ENCODE measurements at regions not wholly inside any gene's neighbourhood (a gene's known extent, or its start where the extent isn't known, plus 50 kb on each side); places are given as distances from the start of the nearest gene placed in this dataset.
A peak's percentile ranks its signal among the peaks of the same experiment; 100 is the strongest.

- H3K9ac ChIP-seq (ENCODE audit: low read depth, low read length) = no peak overlapping the region
- peaks cover 30% of the 10 kb centered on the region for H3K4me1 ChIP-seq (ENCODE audit: control insufficient read depth, insufficient read depth, low read length)
Observed at GRCh38 chr10:111973306-111973705, 210.3 kb downstream of the GPAM start.

GRCh38 chr10:111973826-111974225, 209.7 kb downstream of the GPAM start:
- Histone ChIP-seq H3K4me3 (ENCODE audit: low read length) (no peak overlapping the region), H3K4me1 (ENCODE audit: control insufficient read depth, insufficient read depth, low read length) (peaks cover 26% of the 10 kb centered on the region), H3K4me2 (ENCODE audit: low read length) (no peak overlapping the region), H3K27me3 (ENCODE audit: control insufficient read depth, insufficient read depth, low read length) (no peaks in the 10 kb centered on the region), H3K9me3 (replicated peaks; ENCODE audit: low read length) (no peaks in the 10 kb centered on the region), H3K9ac (ENCODE audit: low read depth, low read length) (no peak overlapping the region), H3K36me3 (ENCODE audit: insufficient read depth, low read length) (no peaks in the 10 kb centered on the region)

More at GRCh38 chr10:111973306-111973705, 210.3 kb downstream of the GPAM start:
- no peak overlapping the region for H3K4me2 ChIP-seq (ENCODE audit: low read length)
- no peaks in the 10 kb centered on the region for H3K27me3 ChIP-seq (ENCODE audit: control insufficient read depth, insufficient read depth, low read length)
- no peak overlapping the region for H3K4me3 ChIP-seq (ENCODE audit: low read length)
- H3K36me3 ChIP-seq (ENCODE audit: insufficient read depth, low read length) = no peaks in the 10 kb centered on the region
- H3K9me3 ChIP-seq (replicated peaks; ENCODE audit: low read length) = no peaks in the 10 kb centered on the region

DNA sequence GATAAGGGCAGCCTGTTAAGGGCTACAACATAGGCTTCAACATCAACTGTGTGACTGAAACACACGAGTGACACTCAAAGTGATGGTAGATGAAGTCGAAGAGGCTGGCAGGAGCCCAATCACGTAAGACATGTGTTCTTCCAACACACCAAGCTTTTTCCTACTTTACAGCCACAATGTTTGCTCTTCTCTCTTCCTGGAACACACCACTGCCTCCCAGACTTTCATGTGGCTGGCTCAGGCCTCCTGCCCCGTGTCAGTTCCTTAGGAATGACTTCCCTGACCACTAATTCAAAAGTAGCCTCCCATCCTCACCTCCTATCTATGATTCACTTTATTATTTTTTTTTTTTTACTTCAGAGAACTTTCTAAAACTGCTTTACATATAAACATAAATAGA, 209.2 kb downstream of the GPAM start:
- Histone ChIP-seq H3K4me1 (ENCODE audit: control insufficient read depth, insufficient read depth, low read length) (peaks cover 26% of the 10 kb centered on the region), H3K4me3 (ENCODE audit: low read length) (no peak overlapping the region), H3K4me2 (ENCODE audit: low read length) (no peak overlapping the region), H3K9me3 (replicated peaks; ENCODE audit: low read length) (no peaks in the 10 kb centered on the region), H3K36me3 (ENCODE audit: insufficient read depth, low read length) (no peaks in the 10 kb centered on the region), H3K9ac (ENCODE audit: low read depth, low read length) (no peak overlapping the region), H3K27me3 (ENCODE audit: control insufficient read depth, insufficient read depth, low read length) (no peaks in the 10 kb centered on the region)

GRCh38 chr10:111976557-111976956, 207.0 kb downstream of the GPAM start:
- Histone ChIP-seq H3K27me3 (ENCODE audit: control insufficient read depth, insufficient read depth, low read length) (no peaks in the 10 kb centered on the region), H3K4me3 (ENCODE audit: low read length) (no peak overlapping the region), H3K9ac (ENCODE audit: low read depth, low read length) (no peak overlapping the region), H3K4me1 (ENCODE audit: control insufficient read depth, insufficient read depth, low read length) (peaks cover 26% of the 10 kb centered on the region), H3K36me3 (ENCODE audit: insufficient read depth, low read length) (no peaks in the 10 kb centered on the region), H3K9me3 (replicated peaks; ENCODE audit: low read length) (no peaks in the 10 kb centered on the region), H3K4me2 (ENCODE audit: low read length) (no peak overlapping the region)

- H3K9me3 ChIP-seq (replicated peaks; ENCODE audit: low read length) = no peaks in the 10 kb centered on the region
- H3K4me1 ChIP-seq (ENCODE audit: control insufficient read depth, insufficient read depth, low read length) = peaks cover 21% of the 10 kb centered on the region
- no peaks in the 10 kb centered on the region for H3K27me3 ChIP-seq (ENCODE audit: control insufficient read depth, insufficient read depth, low read length)
- H3K4me3 ChIP-seq (ENCODE audit: low read length) = no peak overlapping the region
- no peak overlapping the region for H3K4me2 ChIP-seq (ENCODE audit: low read length)
- no peak overlapping the region for H3K9ac ChIP-seq (ENCODE audit: low read depth, low read length)
- no peaks in the 10 kb centered on the region for H3K36me3 ChIP-seq (ENCODE audit: insufficient read depth, low read length)
Observed at GRCh38 chr10:111984057-111984456, 199.5 kb downstream of the GPAM start.

GRCh38 chr10:111986079-111986478, 197.5 kb downstream of the GPAM start:
- H3K4me2 ChIP-seq (ENCODE audit: low read length) = peak overlapping the region; percentile 31
- H3K9ac ChIP-seq (ENCODE audit: low read depth, low read length) = peak overlapping the region; percentile 50
- no peak overlapping the region for H3K4me3 ChIP-seq (ENCODE audit: low read length)
- H3K9me3 ChIP-seq (replicated peaks; ENCODE audit: low read length) = no peaks in the 10 kb centered on the region
- H3K36me3 ChIP-seq (ENCODE audit: insufficient read depth, low read length) = no peaks in the 10 kb centered on the region
- no peaks in the 10 kb centered on the region for H3K27me3 ChIP-seq (ENCODE audit: control insufficient read depth, insufficient read depth, low read length)
- H3K4me1 ChIP-seq (ENCODE audit: control insufficient read depth, insufficient read depth, low read length) = peaks cover 21% of the 10 kb centered on the region

GRCh38 chr10:111988646-111989045, 194.9 kb downstream of the GPAM start:
- peaks cover 21% of the 10 kb centered on the region for H3K4me1 ChIP-seq (ENCODE audit: control insufficient read depth, insufficient read depth, low read length)
- H3K4me3 ChIP-seq (ENCODE audit: low read length) = no peak overlapping the region
- H3K36me3 ChIP-seq (ENCODE audit: insufficient read depth, low read length) = no peaks in the 10 kb centered on the region
- H3K9me3 ChIP-seq (replicated peaks; ENCODE audit: low read length) = no peaks in the 10 kb centered on the region
- no peaks in the 10 kb centered on the region for H3K27me3 ChIP-seq (ENCODE audit: control insufficient read depth, insufficient read depth, low read length)
- no peak overlapping the region for H3K4me2 ChIP-seq (ENCODE audit: low read length)
- no peak overlapping the region for H3K9ac ChIP-seq (ENCODE audit: low read depth, low read length)

DNA sequence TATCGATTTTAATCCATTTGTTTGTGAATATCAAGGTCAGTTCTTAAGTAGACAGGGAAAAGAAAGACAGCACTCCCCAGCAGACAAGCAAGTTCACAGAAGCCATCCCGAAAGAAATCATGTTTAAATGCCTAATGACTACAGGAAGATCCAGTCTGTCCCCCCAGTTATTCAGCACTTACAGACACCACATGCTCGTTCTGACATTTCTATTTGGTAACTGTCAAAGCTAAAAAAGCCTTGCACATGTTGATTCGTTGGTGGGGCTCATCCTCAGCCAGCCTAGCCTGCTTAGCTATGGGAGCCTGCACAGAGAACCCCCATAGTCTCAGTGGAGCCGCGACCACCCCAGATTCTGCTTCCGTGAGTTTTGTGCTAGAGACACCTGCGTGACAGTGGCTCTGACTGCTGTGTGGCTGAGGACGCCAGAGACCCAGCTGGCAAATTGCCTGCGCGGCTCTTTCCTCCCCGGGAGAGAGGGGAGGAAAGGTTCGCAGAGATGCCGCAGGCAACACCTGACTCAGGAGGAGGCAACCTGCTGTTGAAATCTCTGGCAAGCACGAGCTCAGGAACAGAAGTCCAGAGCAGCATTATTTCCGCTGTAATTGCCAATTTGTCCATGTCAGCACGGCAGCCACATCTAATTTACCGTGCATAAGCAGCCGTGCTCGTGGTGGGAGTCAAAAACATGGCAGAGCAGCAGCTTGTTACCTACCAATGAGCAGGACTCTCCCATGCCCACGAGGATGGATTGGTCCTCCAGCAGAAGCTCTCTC, 194.2 kb downstream of the GPAM start:
- H3K9me3 ChIP-seq (replicated peaks; ENCODE audit: low read length) = no peaks in the 10 kb centered on the region
- no peak overlapping the region for H3K4me2 ChIP-seq (ENCODE audit: low read length)
- H3K9ac ChIP-seq (ENCODE audit: low read depth, low read length) = no peak overlapping the region
- H3K27me3 ChIP-seq (ENCODE audit: control insufficient read depth, insufficient read depth, low read length) = no peaks in the 10 kb centered on the region
- H3K36me3 ChIP-seq (ENCODE audit: insufficient read depth, low read length) = no peaks in the 10 kb centered on the region
- peaks cover 21% of the 10 kb centered on the region for H3K4me1 ChIP-seq (ENCODE audit: control insufficient read depth, insufficient read depth, low read length)
- H3K4me3 ChIP-seq (ENCODE audit: low read length) = no peak overlapping the region

DNA sequence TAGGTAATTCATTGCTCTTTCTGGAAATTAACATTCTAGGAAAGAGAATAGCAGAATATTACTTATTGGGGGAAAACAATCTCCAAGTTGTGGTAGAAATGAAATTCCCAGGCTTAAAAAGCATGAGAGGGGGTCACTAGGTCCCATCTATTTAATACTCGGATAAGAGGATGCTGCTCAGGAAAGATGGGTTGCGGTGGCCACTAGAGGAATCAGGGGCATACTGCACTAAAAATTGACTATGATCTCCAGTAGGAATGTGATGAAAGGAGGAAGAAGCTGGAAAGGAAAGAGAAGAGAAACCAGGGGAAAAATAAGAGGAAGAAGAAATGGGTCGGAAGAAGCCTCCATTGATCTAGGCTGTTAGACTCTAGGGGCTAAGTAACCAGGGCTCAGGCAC, 192.8 kb downstream of the GPAM start:
- H3K9me3 ChIP-seq (replicated peaks; ENCODE audit: low read length) = no peaks in the 10 kb centered on the region
- no peak overlapping the region for H3K4me2 ChIP-seq (ENCODE audit: low read length)
- H3K9ac ChIP-seq (ENCODE audit: low read depth, low read length) = no peak overlapping the region
- H3K27me3 ChIP-seq (ENCODE audit: control insufficient read depth, insufficient read depth, low read length) = no peaks in the 10 kb centered on the region
- H3K4me1 ChIP-seq (ENCODE audit: control insufficient read depth, insufficient read depth, low read length) = peaks cover 12% of the 10 kb centered on the region
- H3K36me3 ChIP-seq (ENCODE audit: insufficient read depth, low read length) = no peaks in the 10 kb centered on the region
- no peak overlapping the region for H3K4me3 ChIP-seq (ENCODE audit: low read length)

DNA sequence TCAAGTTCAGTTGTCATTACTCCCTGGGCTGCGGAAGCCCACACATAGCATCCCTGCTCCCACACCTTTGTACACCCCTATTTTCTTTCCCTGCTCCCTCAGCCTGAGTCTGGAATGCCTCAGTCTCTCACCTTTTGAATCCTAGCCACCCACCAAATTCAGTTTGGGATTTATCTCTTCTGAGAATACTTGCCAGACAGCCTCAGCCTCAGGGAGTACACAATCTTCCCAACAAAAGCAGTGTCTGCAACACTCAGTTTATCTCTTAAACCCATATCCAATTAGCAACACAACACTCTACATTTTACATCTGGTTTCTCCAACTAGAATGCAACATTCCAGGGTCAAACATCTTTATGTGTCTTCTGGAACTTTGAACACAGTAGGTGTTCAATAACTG, 190.2 kb downstream of the GPAM start:
- no peaks in the 10 kb centered on the region for H3K36me3 ChIP-seq (ENCODE audit: insufficient read depth, low read length)
- no peak overlapping the region for H3K4me2 ChIP-seq (ENCODE audit: low read length)
- H3K4me1 ChIP-seq (ENCODE audit: control insufficient read depth, insufficient read depth, low read length) = no peaks in the 10 kb centered on the region
- no peaks in the 10 kb centered on the region for H3K9me3 ChIP-seq (replicated peaks; ENCODE audit: low read length)
- H3K4me3 ChIP-seq (ENCODE audit: low read length) = no peak overlapping the region
- no peak overlapping the region for H3K9ac ChIP-seq (ENCODE audit: low read depth, low read length)
- no peaks in the 10 kb centered on the region for H3K27me3 ChIP-seq (ENCODE audit: control insufficient read depth, insufficient read depth, low read length)

DNA sequence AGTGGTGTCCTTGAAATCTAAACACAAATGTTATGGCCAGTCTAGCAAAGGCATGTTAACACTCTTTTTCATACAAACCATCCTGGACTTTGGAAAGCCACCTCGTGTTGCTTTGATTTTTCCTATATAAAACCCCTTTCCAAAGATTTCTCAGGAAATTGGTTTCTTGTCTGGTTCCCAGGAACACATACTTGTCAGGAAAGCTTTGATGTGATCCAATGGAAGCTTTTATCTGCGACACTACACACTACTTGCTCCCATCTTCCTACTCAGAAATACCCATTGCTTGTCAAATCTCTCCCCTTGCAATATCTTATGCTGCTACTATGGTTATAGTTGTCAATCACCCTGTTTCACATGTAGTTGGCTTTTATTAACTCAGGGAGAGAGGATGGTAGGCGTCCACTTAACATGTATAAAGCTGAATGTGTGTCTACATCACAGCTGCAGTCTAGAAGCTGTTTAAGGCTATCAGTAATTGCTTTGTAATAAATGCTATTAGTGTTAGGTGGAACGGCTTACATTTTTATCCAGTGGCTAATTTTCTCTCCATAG, 189.6 kb downstream of the GPAM start:
- H3K36me3 ChIP-seq (ENCODE audit: insufficient read depth, low read length) = no peaks in the 10 kb centered on the region
- no peak overlapping the region for H3K4me2 ChIP-seq (ENCODE audit: low read length)
- H3K4me1 ChIP-seq (ENCODE audit: control insufficient read depth, insufficient read depth, low read length) = no peaks in the 10 kb centered on the region
- H3K9me3 ChIP-seq (replicated peaks; ENCODE audit: low read length) = no peaks in the 10 kb centered on the region
- no peak overlapping the region for H3K4me3 ChIP-seq (ENCODE audit: low read length)
- no peak overlapping the region for H3K9ac ChIP-seq (ENCODE audit: low read depth, low read length)
- H3K27me3 ChIP-seq (ENCODE audit: control insufficient read depth, insufficient read depth, low read length) = no peaks in the 10 kb centered on the region

GRCh38 chr10:111996103-111996502, 187.5 kb downstream of the GPAM start:
- Histone ChIP-seq H3K4me2 (ENCODE audit: low read length) (no peak overlapping the region), H3K36me3 (ENCODE audit: insufficient read depth, low read length) (no peaks in the 10 kb centered on the region), H3K27me3 (ENCODE audit: control insufficient read depth, insufficient read depth, low read length) (no peaks in the 10 kb centered on the region), H3K9ac (ENCODE audit: low read depth, low read length) (no peak overlapping the region), H3K4me3 (ENCODE audit: low read length) (no peak overlapping the region), H3K4me1 (ENCODE audit: control insufficient read depth, insufficient read depth, low read length) (no peaks in the 10 kb centered on the region), H3K9me3 (replicated peaks; ENCODE audit: low read length) (no peaks in the 10 kb centered on the region)

All from skeletal muscle satellite cell (primary cell).